GM20431 (cell line): ENCODE measurements at regions not wholly inside any gene's neighbourhood (a gene's known extent, or its start where the extent isn't known, plus 50 kb on each side); places are given as distances from the start of the nearest gene placed in this dataset.

Experiments used
- in situ Hi-C: fragments of 300-500 bp; cut with MseI, MboI; formaldehyde crosslinking; loops from one replicate; pipeline ENCODE4 v1.15.0; 2020; ENCODE audit warnings: low sequenced_read_pairs; ENCODE audit not compliant: unreplicated experiment

DNA sequence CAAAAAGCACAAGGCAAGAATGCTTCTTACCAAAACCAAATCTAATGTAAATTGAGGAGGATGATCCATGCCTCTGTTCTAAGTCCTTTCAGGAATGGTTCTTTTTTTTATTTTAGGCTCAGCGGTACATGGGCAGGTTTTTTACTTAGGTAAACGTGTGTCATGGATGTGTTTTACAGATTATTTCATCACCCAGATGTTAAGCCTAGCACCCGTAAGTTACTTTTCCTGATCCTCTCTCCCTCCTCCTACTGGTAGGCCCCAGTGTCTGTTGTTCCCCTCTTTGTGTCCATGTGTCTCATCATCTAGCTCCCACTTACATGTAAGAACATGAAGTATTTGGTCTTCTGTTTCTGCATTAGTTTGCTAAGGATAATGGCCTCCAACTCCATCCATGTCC is 289.2 kb upstream of the THBS1 start:
- in situ Hi-C loops, result no loop called here

DNA sequence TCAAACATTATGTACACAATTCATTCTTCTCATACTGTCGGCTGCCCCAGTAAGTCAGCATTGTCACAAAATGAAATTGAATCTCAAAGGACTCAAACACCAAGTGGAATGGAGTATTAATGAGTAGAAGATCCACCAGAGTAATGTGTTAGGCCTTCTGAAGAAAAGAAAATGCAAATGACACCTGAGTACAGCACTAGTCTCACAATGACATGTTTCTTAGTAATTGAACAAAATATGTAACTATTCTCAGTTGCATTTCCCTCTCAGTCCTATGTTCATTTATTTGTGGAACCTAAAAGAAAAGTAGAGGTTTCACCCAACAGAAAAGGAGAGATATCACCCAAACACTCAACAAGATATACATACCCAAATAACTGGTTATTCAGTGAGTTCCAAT is 283.9 kb upstream of the THBS1 start:
- in situ Hi-C loops, result no loop called here

DNA sequence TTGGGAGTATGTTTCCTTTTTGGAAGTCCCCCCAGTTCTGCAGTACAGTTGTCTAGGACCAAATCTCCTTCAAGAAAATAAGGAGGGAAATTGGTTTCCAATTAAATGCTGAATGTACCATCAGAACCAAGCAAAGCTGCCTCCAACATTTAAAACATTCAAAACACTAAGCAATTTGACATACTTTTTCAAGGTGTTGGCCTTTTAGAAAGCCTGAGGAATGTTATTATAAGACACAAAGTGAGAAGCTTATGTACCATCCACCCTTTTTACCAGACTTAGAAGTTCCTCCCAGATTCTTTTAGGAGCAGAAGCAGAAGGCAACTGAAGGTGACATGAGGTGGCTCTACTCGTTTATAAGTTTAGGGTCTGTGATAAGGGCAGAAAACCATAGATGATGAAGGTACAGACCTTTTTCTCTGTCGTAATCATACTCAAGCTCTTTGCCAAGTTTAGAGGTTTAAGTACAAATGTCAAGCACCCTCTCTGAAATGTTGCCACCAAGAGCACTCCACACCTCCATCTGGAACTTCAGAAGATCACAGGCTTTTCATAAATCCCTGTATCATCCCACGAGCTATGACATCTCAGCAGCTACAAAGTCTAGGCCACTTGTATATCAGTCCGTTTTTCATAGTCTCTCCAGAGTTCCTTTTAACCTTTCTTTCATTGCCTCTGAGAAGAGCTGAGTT is 282.5 kb upstream of the THBS1 start:
- in situ Hi-C loops, result no loop called here

DNA sequence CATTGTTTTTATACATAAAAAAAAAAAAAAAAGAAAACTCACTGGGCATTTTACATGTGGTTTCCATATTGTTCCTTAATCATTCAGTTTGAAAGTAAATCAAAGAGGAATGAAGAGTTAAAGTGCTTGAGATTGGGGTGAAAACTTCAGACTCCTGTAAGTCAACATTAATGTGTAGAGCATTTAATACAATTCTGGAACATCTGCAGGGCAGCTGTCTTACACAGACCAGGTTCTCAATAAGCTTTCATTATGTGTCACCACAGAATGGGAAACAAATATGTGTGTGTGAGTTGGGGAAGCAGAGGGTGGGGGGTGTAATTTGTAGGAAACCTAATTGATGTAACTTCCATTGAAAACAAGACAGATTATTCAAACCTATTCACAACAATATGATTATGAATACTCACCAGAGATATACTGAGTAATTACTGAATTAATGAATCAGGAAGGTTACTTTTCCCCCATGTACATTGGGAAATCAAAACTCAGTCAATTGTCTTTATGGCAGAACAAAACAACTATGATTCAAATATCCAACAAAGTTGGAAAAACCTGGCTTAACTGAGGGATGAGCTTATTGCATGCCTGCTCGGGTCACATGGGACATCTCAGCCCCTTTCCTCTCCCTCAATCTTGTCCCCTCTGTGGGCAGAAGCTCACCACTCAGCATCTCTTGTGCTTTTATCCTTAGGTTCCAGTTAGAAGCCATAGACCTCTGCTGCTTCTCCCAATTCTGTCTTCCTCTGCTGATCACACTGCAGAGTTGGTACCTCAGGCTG is 281.2 kb upstream of the THBS1 start:
- in situ Hi-C loops, result loop anchor here (25.0 kb wide), 1 partner anchor 288 kb away; the partner anchor contains the start of gene THBS1

DNA sequence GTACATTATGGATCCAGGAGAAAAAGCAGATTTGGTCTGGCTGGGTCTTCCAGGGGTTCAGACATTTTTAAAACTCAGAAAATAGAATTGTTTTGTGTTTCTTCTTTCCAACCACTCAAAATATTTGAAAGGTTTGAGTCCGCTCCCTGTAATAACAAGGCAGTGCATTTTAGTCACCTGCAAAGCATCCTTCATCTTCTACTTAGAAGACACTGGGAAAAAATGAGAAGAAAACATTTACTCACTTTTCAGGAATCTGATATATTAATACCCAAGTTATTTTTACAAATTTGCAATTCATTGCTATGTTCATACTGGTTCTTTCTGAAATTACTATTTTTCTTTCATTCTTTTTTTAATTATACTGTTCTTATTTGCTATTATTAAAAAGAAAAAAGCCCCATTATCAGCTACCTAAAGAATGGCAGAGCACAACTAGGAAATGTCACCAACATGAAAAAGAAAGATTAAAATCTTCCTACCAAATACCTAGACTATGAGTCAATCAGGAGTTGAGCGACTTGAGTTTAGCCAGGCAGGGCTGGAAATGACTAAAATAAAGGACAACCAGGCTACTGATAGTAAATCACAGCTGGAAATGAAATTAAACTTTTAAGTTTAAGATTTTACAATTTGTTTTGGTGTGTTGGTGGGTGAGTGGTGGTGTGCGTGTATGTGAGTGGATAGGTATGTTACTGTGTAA is 280.3 kb upstream of the THBS1 start:
- in situ Hi-C loops, result loop anchor here (25.0 kb wide), 1 partner anchor 287 kb away; the partner anchor contains the start of gene THBS1

DNA sequence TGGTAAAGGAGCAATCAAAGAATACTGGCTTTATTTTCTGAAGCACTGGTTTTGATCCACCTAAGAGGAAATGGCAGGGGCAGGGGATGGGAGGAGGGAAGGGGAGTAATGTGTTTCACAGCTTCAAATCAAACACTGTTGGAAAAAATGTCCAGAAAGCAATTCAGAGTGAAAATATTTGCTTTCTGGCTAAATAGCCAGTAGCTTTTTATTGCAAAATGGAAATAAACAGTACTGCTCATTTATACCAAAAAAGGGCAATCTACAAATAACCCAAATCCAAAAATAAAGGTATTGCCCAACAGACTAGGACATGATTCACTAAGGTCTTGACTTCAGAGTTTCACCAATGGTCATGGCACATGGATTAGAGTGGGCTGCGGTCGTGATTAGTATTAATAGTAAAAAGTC is 279.3 kb upstream of the THBS1 start:
- in situ Hi-C loops, result loop anchor here (25.0 kb wide), 1 partner anchor 286 kb away; the partner anchor contains the start of gene THBS1

DNA sequence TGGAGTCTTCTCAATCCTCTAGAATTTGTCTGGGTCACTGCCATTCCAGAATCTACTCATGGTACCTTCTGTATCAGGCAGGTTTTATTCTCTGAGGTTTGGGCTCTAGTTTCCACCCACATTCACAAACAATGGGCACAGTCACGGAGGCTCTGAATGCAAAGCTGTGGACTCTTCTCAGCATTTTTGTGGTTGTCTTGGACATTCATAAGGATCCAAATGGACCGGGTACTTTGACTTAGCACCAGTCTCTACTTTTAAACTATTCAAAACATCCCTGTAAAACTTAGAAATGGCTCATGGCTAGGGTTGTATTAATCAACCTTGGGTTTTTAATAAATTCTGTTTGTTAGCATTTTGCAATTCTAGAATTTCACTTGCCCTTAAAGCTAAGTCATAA is 277.9 kb upstream of the THBS1 start:
- in situ Hi-C loops, result loop anchor here (25.0 kb wide), 1 partner anchor 284 kb away; the partner anchor contains the start of gene THBS1

DNA sequence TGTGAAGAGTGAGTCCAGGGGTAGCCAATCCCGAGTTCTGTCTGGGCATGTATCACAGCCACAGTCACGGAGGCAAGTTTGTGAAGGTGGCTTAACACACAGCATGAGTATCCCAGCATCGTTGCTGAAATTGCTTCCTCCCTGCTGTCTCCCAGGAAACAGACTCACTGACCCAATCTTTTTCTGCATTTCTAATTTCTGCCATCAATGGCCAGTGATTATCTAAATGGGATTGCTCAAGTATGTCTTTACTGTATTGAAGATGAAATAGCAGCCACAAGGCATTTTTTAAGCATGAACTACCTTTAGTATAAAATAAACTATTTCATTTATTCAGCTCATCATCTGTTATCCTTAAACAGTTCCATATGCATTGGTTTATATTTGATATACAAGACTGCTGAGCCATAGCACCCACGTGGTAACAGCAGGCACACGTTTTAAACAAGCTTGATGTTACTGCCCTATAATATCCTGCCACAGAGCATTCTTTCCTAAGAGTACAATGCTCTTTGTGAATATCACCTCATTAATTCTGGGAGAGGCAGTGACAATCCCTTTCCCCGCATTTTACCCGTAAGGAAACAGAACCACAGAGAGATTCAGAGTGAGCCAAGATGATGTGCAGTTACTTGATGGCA is 276.6 kb upstream of the THBS1 start:
- in situ Hi-C loops, result loop anchor here (25.0 kb wide), 1 partner anchor 283 kb away; the partner anchor contains the start of gene THBS1

DNA sequence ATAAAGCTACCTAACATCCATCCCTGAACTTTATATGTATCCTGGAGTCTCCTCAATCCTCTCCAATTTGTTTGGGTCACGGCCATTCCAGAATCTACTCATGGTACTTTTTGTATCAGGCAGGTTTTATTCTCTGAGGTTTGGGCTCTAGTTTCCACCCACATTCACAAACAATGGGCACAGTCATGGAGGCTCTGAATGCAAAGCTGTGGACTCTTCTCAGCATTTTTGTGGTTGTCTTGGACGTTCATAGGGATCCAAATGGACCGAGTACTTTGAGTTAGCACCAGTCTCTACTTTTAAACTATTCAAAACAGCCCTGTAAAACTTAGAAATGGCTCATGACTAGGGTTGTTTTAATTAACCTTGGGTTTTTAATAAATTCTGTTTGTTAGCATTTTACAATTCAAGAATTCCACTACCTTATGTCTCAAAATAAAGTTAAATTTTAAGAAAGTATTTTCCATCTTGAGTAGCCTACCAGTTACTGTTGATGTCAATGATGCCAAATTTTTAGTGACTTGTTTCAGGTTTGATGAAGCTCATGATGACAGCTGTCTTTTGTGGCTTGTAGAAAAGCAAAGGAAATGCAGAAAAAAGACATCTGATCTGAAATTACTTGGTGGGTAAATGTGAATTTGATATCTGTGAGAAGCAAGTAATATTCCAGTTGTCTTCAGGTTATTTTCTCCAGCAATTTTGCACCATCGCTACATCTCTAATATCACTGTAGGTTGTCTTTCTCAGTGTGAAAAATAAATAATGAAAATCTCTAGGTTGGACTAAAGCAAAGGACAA is 275.7 kb upstream of the THBS1 start:
- in situ Hi-C loops, result loop anchor here (25.0 kb wide), 1 partner anchor 282 kb away; the partner anchor contains the start of gene THBS1

DNA sequence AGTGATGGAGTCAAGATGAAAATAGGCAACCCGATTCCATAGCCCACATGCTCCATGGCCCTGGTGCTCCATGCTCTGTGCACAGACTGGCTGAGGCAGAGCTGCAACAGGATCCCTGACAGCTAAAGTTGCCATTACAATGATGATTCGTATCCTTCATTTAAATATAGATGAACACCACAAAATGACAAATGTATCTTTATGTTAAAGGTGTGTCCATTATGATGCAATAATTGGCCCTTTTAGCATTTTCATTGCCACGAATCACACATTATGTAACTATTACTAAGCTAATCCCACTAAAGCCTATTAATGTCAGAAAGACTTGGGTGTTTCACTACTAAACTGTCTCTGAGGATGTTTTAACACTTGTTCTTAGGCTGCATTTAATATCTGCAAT is 270.2 kb upstream of the THBS1 start:
- in situ Hi-C loops, result loop anchor here (25.0 kb wide), 1 partner anchor 277 kb away; the partner anchor contains the start of gene THBS1

DNA sequence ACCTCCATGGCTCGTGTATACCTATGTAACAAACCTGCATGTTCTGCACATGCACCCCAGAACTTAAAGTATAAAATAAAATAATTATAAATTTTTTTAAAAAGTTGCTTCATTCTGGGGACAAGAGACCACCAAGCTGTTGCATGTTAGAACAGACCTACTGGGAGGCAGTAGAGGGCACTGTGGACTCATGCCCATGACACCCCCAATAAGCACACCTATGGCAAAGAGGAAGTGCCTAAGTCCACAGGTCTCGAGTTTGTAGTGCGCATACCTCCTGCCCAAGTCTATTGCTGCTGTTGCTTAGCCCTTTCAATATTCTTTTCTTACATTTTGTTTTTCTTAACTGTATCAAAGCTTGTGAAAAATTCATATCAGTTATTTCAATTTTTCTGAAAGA is 267.9 kb upstream of the THBS1 start:
- in situ Hi-C loops, result loop anchor here (25.0 kb wide), 1 partner anchor 274 kb away; the partner anchor contains the start of gene THBS1

DNA sequence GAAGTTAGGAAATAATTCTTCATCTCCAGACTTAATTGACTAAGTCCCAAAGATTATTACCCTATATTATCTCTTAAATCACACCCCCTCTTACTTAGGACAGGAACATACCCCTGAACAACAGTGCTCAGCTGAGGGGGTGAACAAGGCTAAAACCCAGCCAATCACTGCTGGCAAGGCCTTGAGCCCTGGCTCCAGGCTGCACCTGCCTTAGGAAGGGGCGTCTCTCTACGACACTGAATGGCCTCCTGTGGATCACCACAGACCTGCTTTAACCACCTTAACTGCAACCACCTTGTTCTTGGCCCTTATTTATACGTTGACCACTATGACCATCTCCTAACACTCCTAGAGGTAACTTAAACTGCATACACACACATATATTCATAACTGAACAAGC is 267.4 kb upstream of the THBS1 start:
- in situ Hi-C loops, result loop anchor here (25.0 kb wide), 1 partner anchor 274 kb away; the partner anchor contains the start of gene THBS1

DNA sequence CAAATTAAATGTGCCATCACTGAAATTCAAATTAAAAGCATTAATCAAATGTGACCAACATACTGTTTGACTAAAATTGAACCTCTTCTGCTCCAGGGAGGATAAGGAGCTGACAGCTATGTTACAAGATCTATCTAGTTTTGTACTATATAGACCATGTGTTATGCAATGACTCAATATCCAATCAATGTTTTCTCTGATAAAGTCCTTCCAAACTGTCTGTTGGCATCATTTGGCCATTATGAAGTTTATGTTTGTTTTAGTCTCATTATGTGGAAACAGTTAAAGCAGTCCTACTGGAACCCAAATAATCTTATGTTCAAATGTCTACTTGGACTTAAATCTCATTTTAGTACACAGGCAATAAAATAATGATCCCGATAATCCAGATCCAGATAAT is 267.0 kb upstream of the THBS1 start:
- in situ Hi-C loops, result loop anchor here (25.0 kb wide), 1 partner anchor 273 kb away; the partner anchor contains the start of gene THBS1

DNA sequence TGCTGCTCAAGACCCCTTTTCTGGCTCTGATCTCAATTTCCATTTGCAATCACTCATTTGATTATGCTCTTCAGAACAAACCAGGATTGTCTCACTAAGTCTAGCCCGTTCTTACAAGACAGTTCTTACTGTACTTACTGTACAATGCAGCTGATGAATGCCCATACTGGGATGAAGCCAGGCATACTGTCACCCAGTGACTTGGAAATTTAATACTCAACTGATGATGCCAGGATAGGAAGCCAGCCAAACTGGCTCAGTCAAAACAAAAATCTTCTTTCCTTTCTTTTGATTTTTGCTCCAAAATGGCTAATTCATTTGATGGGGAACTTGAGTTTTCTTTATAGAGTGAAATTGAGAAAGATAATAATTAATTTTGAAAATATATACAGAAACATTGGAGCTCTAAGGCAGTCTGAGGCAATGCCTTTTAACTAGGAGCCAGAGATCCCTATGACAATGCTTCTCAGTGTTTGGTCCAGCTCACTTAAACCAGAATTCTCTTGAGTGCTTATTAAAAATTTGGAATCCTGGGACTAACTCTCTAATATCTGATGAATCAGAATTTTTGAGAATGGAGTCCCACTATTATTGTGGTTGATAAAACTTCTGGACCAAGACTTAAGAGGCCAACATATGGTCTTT is 265.6 kb upstream of the THBS1 start:
- in situ Hi-C loops, result loop anchor here (25.0 kb wide), 1 partner anchor 272 kb away; the partner anchor contains the start of gene THBS1

DNA sequence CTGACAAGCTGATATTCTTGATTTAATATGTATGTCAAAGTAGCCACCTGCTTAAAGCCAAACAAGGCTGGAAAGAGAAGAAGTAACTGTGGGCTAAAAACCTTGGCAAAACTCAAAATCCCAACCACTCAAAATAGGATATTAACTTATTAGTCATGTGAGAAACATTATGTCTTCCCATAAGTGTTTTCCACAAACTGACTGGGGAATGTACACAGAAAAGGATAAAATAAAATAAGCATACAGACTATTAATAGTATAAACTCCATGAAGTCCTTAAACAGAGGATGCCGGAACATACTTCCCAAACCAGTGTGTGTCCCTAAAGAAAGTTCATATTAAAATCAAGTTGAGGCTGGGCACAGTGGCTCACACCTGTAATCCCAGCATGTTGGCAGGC is 263.7 kb upstream of the THBS1 start:
- in situ Hi-C loops, result loop anchor here (25.0 kb wide), 1 partner anchor 270 kb away; the partner anchor contains the start of gene THBS1

DNA sequence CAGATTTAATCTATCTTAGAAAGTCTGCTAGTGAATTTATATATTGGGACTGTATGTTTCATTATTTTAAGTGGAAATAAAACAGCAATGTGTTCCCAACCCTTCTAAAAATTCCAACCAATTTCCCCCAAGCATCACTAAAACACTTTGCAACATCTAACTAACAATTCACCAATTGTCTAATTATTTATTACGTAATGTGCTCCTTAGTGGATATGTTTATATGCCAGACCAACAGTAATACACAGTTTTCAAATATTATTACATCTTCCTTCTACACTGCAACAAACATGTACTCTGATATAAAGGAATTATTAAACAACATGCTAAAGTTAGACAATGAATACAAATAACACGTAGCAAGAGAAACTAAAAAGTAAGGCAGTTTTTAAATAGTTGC is 262.6 kb upstream of the THBS1 start:
- in situ Hi-C loops, result loop anchor here (25.0 kb wide), 1 partner anchor 269 kb away; the partner anchor contains the start of gene THBS1

DNA sequence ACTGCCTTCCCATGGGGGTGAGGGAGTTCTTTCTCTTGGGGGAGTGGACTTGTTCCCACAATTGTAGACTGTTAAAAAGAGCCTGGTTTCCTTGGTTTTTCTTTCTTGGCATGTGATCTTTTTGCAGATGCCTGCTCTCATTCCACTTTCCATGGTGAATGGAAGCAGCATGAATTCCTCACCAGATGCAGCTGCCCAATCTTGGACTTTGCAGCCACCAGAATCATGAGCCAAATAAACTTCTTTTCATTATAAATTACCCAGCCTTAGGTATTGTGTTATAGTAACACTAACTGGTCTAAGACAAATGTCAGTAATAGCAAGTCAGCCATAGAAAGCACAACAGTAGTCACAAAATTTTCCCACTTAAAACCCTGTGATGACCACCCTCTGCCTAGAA is 260.5 kb upstream of the THBS1 start:
- in situ Hi-C loops, result loop anchor here (25.0 kb wide), 1 partner anchor 267 kb away; the partner anchor contains the start of gene THBS1

DNA sequence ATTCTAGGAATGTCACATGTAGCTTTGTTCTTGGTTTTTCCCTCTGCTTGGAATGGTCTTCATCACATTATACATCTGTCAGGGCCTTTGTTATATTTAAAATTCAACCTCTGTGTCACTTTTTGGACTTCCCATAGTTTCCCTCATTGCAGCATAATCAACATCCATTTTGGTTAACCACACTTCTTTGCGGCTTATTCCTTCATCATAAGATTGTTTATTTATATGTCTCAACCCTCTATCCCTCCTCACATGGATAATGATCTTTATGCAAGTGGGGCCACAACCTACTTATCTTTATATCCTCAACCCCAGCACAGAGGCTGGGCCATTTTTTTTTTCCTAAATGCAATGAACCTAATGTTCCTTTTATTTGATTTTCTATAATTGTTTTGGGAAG is 260.0 kb upstream of the THBS1 start:
- in situ Hi-C loops, result loop anchor here (25.0 kb wide), 1 partner anchor 266 kb away; the partner anchor contains the start of gene THBS1
